SHP77 (cell line): ENCODE measurements at regions not wholly inside any gene's neighbourhood (a gene's known extent, or its start where the extent isn't known, plus 50 kb on each side); places are given as distances from the start of the nearest gene placed in this dataset.

ENCODE experiments used
- DNase-seq, 2 experiments: peaks; one replicate each; lab custom pipeline; 2025; lab: John Stamatoyannopoulos, UW

GRCh38 chr14:22337938-22338337 lies 251.1 kb downstream of the DAD1 start:
- DNase-seq, result no peak

- no peak for DNase-seq
Measured at GRCh38 chr14:22337521-22337920, 251.5 kb downstream of the DAD1 start.

GRCh38 chr14:22336031-22336430 lies 253.0 kb downstream of the DAD1 start:
- peak; percentile 24 to 73 for DNase-seq

- peak; percentile 51 to 78 for DNase-seq
Measured at GRCh38 chr14:22334627-22335026, 254.4 kb downstream of the DAD1 start.

GRCh38 chr14:22334275-22334577 lies 254.8 kb downstream of the DAD1 start:
- DNase-seq, result no peak

GRCh38 chr14:22333422-22334274 lies 255.4 kb downstream of the DAD1 start:
- peak; percentile 70 to 75 for DNase-seq

GRCh38 chr14:22332686-22333421 lies 256.2 kb downstream of the DAD1 start:
- peak; percentile 73 for DNase-seq

GRCh38 chr14:22329371-22329770 lies 259.7 kb downstream of the DAD1 start:
- DNase-seq, result no peak

GRCh38 chr14:22325676-22326400 lies 263.2 kb downstream of the DAD1 start:
- no peak for DNase-seq

GRCh38 chr14:22320362-22320750 lies 268.7 kb downstream of the DAD1 start:
- DNase-seq, result peak in 1 of 2 experiments; percentile 57

GRCh38 chr14:22319526-22320361 lies 269.3 kb downstream of the DAD1 start:
- peak; percentile 85 to 87 for DNase-seq

GRCh38 chr14:22318951-22319350 lies 270.1 kb downstream of the DAD1 start:
- no peak for DNase-seq

- DNase-seq, result no peak
Measured at GRCh38 chr14:22316473-22316872, 272.6 kb downstream of the DAD1 start.

- no peak for DNase-seq
Measured at GRCh38 chr14:22315336-22315735, 273.7 kb downstream of the DAD1 start.

- peak; percentile 75 to 85 for DNase-seq
Measured at GRCh38 chr14:22314183-22314820, 274.7 kb downstream of the DAD1 start.

- no peak for DNase-seq
Measured at GRCh38 chr14:22313172-22313801, 275.7 kb downstream of the DAD1 start.

GRCh38 chr14:22311636-22312035 lies 277.4 kb downstream of the DAD1 start:
- no peak for DNase-seq

- no peak for DNase-seq
Measured at GRCh38 chr14:22305607-22306006, 283.4 kb downstream of the DAD1 start.

GRCh38 chr14:22304326-22304725 lies 284.7 kb downstream of the DAD1 start:
- peak in 1 of 2 experiments; percentile 5 for DNase-seq

- DNase-seq, result peak; percentile 6 to 17
Measured at GRCh38 chr14:22303589-22304195, 285.3 kb downstream of the DAD1 start.
